Fibroblast of peridontal ligament (primary cell): ENCODE measurements at regions not wholly inside any gene's neighbourhood (a gene's known extent, or its start where the extent isn't known, plus 50 kb on each side); places are given as distances from the start of the nearest gene placed in this dataset.

ENCODE experiments used
- DNase-seq: peaks from one replicate; pipeline ENCODE4 v3.0.0-alpha.2; 2010; ENCODE audit errors: extremely low read depth

GRCh38 chr7:19213746-19214145 is 68.5 kb upstream of the FERD3L start:
- no peak for DNase-seq

- DNase-seq = no peak
These were observed 65.7 kb upstream of the FERD3L start for GRCh38 chr7:19210893-19211413.

- DNase-seq = peak; percentile 51
These were observed 64.0 kb upstream of the FERD3L start for GRCh38 chr7:19209166-19209696.

GRCh38 chr7:19206721-19207120 is 61.5 kb upstream of the FERD3L start:
- no peak for DNase-seq

- no peak for DNase-seq
These were observed 58.5 kb upstream of the FERD3L start for GRCh38 chr7:19203686-19204085.

GRCh38 chr7:19202599-19202998 is 57.4 kb upstream of the FERD3L start:
- no peak for DNase-seq
